GM18867 (cell line): ENCODE measurements at regions not wholly inside any gene's neighbourhood (a gene's known extent, or its start where the extent isn't known, plus 50 kb on each side); places are given as distances from the start of the nearest gene placed in this dataset.
A peak's percentile ranks its signal among the peaks of the same experiment; 100 is the strongest.

Experiments used
- ATAC-seq: cut with Tn5 transposase; IDR thresholded peaks from one replicate; pipeline ENCODE4 v1.9.1; 2021; ENCODE audit warnings: mild to moderate bottlenecking, moderate library complexity; ENCODE audit not compliant: unreplicated experiment

DNA sequence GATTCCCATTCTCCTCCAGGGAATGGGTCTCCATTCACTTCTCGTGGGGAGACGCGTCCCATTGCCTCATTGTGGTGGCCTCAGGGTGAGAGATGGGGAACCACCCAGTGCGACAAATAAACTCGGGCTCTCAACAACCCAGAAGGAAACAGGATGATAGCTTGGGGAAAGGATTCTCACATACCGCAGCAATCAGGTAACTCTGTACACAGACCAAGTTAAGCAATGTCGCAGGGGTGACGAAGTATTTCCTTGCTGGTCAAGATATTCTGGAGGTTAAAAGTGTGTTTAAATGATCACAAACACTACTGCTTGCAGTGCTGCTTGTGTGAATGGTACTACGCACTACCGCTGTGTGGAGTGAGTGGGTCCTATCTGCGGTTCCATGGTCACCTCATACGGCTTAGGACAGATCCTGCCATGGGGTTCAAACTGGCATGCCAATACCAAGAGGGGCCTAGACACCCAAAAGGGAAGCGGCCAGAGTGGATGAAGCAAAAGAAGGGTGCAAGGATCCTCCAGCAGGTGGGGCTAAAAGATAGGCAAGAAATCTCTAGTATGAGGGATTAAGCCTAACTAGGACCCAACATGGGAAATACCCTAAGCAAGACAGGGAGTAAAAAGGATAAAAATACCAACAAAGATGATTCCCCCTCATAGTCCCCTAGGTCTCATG, 143.8 kb upstream of the TMEM106B start:
- peak; percentile 77 for ATAC-seq

DNA sequence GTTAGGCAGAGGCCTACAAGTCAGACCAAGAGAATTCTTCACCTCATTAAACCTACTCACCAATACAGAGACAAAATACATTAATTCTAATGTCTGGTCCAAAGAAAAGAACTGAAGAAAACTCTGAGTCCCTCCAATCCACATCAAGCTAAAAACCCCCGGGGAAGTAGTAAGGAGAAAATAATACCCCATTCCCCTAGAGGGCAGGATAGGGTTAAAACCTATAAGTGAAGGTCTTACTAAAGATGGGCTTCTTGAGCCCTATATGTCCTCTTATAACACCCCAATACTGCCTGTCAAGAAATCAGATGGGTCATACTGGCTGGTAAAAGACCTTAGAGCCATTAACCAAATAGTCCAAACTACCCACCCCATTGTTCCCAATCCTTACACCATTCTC, 141.3 kb upstream of the TMEM106B start:
- no peak for ATAC-seq

DNA sequence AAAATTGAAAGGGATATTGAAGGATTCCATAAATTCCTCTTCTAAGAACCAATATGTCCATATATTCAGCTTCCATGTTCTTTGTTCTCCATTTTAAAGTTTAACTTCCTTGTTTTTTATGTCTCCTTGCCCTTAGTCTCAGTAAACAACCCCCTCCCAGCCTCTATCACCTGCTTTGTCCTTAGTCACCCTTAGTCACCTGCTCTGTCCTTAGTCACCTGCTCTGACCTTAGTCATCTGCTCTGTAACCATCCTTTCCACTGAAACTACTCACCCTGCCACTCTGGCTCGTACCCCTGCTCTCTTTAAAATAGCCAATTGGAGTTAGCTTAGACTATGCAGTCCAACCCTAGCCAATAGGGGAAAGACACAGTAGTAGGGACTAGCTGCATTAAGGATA, 136.2 kb upstream of the TMEM106B start:
- no peak for ATAC-seq

DNA sequence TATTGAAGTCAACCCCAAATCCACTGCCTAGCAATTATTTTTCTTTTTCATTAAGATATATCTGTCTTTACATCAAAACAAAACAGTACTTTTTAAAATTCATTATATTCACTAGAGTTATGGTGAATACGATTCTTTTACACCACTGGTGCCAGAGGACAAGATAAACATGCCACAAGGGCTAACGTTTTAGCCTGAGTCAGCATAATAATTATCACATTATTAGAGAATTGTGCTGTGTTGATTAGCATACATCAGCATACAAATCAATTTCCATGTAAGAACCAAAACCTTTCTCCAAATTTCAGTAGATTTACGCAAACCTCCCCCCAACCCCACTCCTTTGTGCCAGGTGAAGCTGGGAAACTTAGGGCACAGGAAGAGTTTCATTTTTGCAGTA, 131.1 kb upstream of the TMEM106B start:
- ATAC-seq, result no peak

DNA sequence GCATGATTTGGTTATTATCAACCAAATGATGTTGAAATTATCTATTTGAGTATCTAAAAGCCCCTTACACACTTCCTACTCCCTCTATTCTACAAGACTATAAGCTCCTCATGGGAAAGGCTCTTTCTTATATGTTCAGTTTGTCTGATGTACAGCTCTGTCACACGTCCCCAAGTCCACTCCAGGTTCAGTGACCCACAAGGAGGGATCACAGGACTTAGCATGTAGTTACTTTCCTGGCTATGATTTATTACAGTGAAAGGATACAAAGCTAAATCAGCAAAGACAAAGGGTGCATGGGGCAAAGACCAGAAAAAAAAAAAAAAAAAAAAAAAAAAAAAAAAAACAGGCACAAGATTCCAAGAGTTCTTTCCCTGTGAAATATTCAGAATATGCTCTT, 125.6 kb upstream of the TMEM106B start:
- ATAC-seq, result no peak

DNA sequence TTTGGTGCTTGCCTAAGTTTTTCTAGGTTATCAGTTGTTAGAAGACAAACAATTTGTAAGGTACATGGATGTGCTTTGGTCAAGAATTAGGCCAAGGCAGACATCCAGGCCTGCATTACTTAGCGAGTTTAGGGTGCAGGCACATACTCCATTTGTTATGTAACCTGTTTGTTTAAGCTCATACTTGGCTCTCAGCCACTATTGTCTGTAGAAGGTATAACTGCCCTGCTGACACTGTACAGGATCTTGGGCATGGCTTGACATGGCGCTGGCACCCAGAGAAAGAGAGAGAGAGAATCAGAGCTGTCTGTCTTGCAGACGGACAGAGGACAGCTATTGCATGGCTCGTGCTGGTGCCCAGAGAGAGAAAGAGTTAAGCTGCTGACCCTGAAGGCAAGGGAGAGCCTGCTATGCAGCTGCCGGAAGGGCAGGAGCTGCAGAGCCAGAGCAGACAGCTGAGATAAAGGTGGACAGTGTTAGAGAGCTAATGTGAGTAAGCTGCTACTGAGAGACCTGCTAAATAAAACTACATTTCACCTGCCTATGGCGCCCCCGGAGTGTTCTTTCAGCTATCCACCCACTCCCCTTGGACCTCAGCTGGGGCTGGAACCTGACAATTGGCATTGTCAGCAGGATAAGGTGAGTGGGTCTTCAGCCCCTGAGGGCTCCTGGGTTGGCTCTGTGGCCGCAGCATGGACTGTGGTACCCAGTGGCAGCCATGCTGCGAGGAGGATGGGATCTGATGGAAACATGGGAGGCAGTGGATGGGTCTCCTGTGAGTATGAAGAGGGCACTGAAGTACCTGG, 120.9 kb upstream of the TMEM106B start:
- no peak for ATAC-seq

DNA sequence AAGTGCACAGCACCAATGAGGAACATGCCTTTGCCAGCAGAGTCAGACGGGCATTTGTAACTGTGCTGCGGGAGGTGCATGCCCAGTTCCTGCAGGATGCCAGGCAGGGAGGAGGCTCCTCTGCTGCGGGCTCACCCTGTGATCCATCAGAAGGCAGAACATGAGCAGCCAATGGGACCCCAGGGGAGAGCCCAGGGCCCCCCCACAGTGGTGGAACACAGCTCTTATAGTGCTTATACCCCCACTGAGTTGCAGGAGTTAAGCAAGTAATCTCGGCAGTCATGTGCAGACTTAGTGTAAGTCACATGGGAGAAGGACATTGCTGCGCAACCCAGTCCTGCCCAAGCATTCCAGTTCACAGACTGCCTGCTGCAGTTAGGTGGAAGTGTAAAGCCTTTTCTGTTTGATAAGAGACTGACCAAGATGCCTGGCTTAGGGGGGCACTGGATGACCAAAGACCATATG, 120.3 kb upstream of the TMEM106B start:
- ATAC-seq, result no peak

DNA sequence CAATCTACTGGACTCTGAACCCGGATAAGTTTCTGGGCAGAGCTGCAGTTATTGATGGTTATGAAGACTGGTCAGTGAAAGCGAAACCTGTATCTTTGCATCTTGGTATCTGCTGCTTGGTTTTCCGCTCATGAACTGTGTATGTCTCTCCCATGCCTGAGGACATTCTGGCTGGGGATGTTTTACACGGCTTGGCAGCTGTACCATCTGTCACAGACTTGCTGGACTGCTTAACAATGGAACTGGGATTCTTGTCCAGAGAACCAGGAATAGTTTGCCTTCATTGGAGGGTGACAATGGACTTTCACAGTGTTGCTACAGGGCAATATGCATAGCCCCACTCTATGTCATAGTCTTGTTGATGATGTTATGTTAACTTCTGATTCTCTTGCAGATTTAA, 119.9 kb upstream of the TMEM106B start:
- no peak for ATAC-seq

DNA sequence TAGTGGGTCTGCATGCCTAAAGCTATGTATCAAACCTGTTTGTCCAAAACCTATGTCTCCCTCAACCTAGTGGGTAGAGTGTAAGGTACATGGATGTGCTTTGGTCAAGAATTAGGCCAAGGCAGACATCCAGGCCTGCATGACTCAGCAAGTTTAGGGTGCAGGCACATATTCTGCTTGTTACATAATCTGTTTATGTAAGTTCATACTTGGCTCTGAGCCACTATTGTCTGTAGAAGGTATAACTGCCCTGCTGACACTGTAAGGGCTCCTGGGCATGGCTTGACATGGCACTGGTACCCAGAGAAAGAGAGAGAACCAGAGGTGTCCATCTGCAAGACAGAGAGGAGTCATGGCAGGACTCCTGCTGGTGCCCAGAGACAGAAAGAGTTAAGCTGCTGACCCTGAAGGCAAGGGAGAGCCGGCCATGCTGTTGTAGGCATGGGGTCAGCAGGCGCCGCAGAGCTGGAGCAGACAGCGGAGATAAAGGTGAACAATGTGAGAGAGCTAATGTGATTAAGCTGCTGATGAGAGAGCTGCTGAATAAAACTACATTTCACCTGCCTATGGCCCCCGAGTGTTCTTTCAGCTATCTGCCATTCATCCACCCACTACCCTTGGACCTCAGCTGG, 118.5 kb upstream of the TMEM106B start:
- no peak for ATAC-seq

DNA sequence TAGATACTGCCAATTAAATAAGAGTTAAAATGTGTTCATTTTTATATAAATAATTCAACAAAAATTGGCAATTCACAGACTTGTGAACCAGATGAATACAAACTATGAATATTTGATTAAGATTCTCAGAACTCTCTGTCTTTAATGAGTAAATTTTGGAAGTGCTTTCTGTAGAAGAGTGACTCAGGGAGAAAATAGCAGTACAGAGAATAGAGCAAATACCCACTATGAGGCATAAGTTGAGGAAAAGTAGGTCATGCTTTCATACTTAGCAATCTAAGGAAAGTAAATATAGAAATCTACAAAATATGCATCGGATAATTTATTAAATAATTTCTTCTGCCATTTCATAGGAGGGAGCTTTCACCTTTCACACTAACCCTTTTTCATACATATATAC, 117.7 kb upstream of the TMEM106B start:
- ATAC-seq, result no peak

DNA sequence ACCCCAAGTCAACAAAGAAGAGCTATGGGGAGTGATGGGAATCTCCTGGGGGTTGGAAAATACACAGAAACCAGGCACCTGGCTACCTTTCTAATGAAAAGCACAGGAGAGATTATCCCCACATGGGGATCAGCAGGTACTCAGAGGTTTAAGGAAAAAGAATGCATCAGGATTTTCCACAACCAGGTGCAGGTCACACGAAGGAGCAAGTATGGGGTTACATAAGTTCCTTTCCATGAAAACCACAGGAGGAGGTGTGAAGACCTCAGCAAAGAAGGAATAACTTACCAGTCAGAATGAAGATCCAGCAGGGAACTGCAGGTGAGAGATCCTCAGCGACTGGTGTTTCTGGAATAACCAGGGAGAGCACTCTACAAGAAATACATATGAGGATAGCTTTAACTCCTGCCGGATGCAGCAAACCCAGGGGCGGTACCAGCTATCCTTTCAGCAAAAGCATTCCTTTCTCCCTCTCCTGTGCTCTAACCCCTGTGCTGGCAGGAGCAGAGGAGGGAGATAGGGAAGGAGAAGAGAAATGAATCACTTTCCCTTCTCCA, 116.7 kb upstream of the TMEM106B start:
- ATAC-seq, result no peak

DNA sequence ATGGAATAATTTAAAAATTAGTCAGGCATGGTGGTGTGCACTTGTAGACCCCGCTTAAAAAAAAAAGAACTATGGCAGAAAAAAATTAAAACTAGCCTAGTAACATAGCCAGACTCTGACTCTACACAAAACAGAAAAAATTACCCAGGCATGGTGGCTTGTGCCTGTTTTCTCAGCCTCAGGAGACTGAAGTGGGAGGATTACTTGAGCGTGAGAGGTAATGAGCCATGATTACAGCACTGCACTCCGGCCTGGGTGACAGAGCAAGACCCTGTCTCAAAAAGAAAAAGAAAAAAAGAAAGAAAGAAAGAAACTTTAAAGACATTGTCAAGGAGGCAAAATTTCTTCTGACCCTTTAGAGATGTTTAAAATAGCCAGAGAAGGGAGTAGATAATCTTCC, 109.0 kb upstream of the TMEM106B start:
- no peak for ATAC-seq

DNA sequence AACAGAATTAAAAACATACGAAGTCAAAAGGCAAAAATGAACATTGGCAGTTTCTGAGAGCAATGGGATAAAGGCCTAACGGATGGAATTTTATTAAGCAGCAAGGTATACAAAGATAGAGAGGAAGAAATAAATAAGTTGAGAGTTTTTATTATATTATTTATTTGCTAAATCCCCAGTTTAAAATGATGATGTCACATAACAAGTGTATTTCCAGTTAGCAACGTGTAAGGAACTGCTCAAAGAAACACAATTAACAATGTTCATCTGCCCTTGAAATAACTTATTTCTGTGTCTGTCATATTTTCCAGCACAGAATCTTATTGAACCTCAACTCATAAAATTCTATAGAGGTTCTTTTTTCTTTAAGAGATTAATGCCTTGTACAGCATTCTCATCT, 108.6 kb upstream of the TMEM106B start:
- ATAC-seq, result no peak

DNA sequence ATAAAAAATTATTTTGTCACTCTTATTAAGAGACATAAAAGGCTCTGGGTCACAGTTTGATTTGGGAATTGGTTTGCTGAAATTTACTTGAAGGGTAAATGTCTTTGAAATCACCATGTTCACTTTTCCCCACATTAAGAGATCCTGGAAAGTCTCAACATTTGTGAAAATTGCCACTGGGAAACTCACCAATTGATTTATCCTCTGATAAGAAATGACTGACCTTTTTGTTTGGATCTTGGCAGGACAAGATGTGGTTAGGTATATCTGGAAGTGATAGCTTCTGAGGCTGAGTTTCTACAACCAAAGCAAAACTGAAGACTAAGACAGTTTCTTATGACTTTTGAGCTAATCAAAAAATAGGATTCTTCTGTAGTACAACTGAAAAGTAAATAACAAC, 107.1 kb upstream of the TMEM106B start:
- no peak for ATAC-seq

DNA sequence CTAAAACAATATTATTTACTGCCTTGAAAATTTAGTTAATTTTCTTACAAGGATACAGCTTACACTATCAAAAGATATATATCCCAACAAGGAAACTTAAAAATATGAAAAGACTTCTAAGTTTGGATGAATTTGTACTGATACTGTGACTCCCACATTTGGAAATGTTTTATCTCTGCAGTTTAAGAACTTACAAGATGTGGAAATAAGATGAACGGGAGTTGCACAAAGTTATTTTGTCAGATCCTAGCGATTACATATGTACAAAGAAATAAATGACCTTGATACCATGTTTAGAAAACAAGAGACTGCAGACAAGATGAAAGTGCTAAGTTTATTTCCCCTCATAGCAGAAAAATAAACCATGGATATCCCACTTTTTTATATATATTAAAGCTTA, 103.7 kb upstream of the TMEM106B start:
- no peak for ATAC-seq

DNA sequence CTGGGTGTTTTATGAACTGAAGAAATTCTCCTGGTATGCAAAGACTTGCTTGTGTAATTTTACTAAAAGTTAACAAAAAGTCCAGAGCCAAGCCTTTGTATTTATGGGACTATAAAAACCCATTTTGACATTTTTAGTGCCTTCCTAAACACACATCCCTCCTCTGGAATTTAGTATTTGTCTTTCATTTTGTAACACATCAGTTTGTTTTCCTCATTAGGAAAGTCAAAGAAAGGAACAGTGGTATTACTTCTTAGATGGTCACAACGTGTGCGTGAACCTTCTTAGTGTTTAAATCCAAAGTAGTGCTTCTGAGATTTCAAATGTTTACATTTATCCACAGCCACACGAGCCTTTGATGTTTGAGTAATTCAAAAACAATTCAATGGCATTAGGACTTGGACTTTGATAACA, 103.2 kb upstream of the TMEM106B start:
- no peak for ATAC-seq

DNA sequence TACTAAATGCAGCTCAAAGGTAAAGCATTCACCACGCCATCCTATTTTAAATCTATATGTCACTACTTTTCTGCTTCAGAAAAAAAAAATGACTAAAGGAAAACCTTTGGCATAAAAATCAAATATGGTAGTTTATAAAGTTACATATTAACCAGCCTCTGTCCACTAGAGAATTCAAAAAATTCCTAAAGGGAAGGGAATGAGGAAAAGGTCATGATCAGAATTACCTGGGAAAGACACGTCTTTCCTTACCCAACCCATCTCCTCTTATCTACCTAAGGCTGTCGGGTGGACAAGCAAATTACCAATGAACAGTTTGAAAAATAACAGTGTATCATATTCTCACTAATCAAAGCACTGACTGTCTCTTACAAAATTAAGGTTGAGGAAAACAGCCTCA, 100.7 kb upstream of the TMEM106B start:
- ATAC-seq, result no peak

DNA sequence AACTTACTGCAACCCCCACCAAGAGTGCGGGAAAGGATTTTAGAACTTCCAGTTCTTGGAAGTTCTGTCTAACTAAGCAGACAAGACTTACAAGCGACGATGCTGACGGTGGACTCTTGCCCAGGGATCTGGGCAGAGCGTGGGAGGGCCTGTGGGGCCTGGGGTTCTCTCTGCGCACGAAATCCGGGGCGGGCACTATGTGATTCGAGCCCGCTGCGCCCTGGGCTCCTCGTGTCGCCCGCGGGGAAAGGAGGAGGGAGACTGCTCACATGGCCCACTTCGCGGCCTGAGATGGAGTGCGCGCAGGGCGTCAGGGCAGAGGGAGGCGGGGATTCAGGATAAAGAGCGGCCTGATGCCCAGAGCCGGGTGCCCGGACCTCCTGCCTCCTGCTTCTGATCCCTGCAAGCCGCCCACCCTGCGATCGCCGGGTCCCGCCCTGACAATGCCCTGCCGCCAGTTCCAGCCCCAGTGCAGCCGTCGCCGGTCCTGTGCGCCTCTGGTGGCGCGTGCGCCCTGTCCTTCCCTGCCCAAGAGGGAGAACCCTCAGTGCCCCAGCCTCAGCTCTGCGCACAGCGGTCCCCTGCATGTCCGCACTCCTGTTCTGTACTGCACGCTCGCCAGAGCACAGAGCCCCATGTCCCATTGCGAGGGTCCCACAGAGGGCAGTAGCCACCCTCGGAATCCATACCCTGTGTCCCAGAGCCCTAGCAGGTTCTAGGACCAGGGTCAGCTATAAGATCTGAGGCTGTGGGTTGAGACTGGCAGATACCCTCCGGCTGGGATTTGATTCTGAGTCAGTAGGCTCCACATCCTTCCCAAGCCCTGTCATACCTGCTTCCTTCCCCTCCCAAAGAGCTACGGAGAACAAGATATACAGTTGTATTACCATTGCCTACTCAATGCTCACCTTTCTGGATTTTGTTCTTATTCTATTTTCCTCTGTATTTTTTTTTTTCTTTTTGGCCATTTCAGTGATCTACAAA, 99.4 kb upstream of the TMEM106B start:
- ATAC-seq, result no peak

DNA sequence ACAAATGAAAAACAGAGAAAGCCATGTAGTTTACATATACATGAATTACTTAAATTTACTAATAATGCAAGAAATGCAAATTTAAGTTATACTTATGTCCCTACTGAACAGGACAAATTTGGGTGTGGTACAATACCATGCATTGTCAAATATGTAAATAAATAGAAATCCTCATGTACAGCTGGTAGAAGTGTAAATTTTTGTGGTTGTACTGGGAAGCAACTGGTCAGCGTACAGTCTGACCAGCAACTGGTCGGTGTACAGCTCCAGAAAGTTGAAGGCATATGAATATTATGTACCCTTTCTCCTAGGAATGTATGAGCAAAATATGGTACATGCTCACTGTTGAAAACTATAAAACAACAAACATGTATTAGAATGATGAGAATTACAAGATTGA, 93.9 kb upstream of the TMEM106B start:
- ATAC-seq, result no peak

DNA sequence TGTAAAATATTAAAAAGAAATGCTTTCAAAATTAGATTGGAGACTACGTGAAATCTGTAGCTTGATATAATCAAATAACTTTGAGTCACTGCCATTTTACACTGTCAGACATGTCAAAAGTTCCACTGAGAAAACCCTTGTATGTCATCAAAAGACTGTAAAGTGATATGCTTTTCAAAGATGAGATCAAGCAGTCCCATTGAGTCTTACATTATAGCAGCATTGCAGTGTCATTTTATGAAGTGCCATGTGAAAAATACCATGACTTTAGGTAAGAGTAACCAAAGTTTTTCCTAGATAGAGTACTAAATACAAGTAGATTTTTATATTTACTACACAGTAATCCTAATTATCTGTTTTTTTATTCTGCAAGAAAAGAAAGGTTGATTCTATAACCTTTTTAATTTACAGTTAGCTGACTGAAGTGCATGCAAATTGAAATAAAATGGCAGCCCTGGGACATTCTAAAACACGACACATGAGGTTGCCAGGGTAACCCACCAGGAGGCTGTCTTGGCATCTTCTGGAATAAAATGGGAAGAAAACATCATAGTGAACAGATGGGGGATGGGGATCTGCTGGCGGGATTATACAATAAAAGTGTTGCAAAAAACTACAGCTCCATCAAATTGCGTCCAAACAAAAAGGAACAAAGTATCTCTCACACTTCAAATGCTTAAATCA, 91.3 kb upstream of the TMEM106B start:
- ATAC-seq, result no peak
